Stimulated activated CD8-positive, alpha-beta memory T cell treated with anti-CD3 and anti-CD28 coated beads, Interleukin-4, amount 100 ng/mL, for 48 hours (primary cell): ENCODE measurements at regions not wholly inside any gene's neighbourhood (a gene's known extent, or its start where the extent isn't known, plus 50 kb on each side); places are given as distances from the start of the nearest gene placed in this dataset.
"Not testable (repeated sequence)": the region's sequence is repeated elsewhere in the genome, so short reads cannot be mapped to it uniquely, and the experiment has no call there.

Source experiments
- DNase-seq: peaks from one replicate; pipeline ENCODE4 v3.0.0-alpha.2; 2020

- not testable (repeated sequence) for DNase-seq
Observed at GRCh38 chr9:65393111-65393810, 108.3 kb upstream of the FOXD4L5 start.

- DNase-seq: not testable (repeated sequence)
Observed at GRCh38 chr9:65392611-65393010, 107.6 kb upstream of the FOXD4L5 start.

- DNase-seq: not testable (repeated sequence)
Observed at GRCh38 chr9:65389710-65390109, 104.7 kb upstream of the FOXD4L5 start.

GRCh38 chr9:65389216-65389615 lies 104.2 kb upstream of the FOXD4L5 start:
- DNase-seq: not testable (repeated sequence)

- peak; percentile 78 for DNase-seq
Observed at GRCh38 chr9:65386699-65387098, 101.7 kb upstream of the FOXD4L5 start.

- DNase-seq: not testable (repeated sequence)
Observed at GRCh38 chr9:65386191-65386590, 101.2 kb upstream of the FOXD4L5 start.

- DNase-seq: not testable (repeated sequence)
Observed at GRCh38 chr9:65385655-65386024, 100.6 kb upstream of the FOXD4L5 start.

- not testable (repeated sequence) for DNase-seq
Observed at GRCh38 chr9:65384759-65385654, 100.0 kb upstream of the FOXD4L5 start.

- not testable (repeated sequence) for DNase-seq
Observed at GRCh38 chr9:65384066-65384465, 99.1 kb upstream of the FOXD4L5 start.

GRCh38 chr9:65383646-65384045 lies 98.6 kb upstream of the FOXD4L5 start:
- not testable (repeated sequence) for DNase-seq

- not testable (repeated sequence) for DNase-seq
Observed at GRCh38 chr9:65382701-65383318, 97.8 kb upstream of the FOXD4L5 start.
